HG02981 (cell line): ENCODE measurements at regions not wholly inside any gene's neighbourhood (a gene's known extent, or its start where the extent isn't known, plus 50 kb on each side); places are given as distances from the start of the nearest gene placed in this dataset.
"Not testable (repeated sequence)": the region's sequence is repeated elsewhere in the genome, so short reads cannot be mapped to it uniquely, and the experiment has no call there.

Experiments
- ATAC-seq: cut with Tn5 transposase; IDR thresholded peaks from one replicate; pipeline ENCODE4 v1.9.1; 2021; ENCODE audit warnings: mild to moderate bottlenecking, moderate library complexity; ENCODE audit not compliant: unreplicated experiment

DNA sequence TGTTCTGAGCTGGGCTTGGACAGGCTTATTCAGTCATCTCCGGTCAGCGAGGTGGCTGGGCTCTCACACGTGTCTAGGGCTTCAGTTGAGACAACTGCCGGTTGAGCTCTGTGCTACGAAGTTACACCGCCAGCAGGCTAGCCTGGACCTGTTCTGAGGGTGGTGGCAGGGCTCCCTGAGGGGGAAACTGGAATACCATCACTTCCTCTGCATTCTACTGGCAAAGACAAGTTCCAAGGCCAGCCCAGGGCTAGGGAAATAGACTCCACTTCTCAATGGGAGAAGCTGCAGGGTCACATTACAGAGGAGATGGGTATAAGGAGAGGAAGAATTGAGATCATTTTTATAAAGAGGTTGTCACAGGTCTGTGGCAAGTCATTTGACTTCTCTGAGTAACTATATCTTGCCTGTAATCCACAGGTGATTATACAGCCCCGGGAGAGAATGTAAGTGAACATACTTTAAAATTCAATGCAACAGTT, 106.8 kb upstream of the IL12A start:
- no peak for ATAC-seq

GRCh38 chr3:159882367-159882766, 106.3 kb upstream of the IL12A start:
- no peak for ATAC-seq

DNA sequence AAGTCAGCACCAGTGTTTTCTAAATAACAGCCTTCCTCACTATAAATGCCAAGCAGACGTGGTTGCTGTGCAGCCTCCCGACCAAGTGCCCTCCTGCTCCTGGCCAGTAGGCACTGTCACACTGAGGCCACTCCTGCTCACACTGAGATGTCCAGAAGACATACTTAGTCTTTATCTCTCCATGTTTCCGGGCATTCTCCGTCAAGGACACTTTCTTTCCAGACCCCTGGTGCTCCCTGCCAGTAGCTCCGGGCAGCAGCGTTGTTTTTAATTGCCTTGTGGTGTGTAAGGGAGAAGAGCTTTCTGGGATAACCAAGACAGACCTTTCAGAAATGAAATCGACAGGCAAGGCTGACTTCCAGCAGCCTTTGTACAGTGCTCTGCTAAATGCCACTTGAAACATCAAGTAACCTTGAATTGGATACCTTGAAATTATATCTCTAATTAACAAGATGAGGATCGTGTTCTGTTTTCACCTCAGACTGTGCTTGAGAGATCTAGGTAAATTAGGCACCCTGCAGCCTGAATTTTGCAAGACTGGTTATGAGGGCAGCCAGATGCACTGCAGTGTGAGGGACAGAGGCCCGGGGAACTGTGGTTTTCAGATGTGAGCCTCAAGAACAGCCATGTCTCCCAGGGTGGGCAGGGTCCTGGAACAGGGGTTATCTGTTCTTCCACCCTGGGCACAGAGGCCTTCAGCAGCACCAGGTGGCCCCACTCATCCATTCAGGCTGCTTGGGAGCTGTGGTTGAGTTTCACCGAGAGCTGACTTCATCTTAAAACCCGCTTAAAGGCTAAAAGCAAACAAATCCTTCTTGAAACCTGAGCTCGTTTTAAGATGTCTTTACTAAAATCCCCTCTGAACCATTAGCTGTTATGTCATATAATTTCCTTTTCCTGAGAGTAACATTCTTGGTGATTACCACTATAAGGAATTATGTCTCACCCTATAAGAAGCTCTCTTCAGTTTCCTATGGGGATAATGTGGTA, 105.5 kb upstream of the IL12A start:
- no peak for ATAC-seq

GRCh38 chr3:159884661-159885402, 103.8 kb upstream of the IL12A start:
- ATAC-seq = no peak

- no peak for ATAC-seq
Measured at GRCh38 chr3:159886050-159886449, 102.6 kb upstream of the IL12A start.

GRCh38 chr3:159886530-159886929, 102.1 kb upstream of the IL12A start:
- not testable (repeated sequence) for ATAC-seq

GRCh38 chr3:159887168-159887567, 101.5 kb upstream of the IL12A start:
- ATAC-seq = no peak

GRCh38 chr3:159887911-159888310, 100.7 kb upstream of the IL12A start:
- ATAC-seq = no peak

GRCh38 chr3:159892171-159892795, 96.4 kb upstream of the IL12A start:
- no peak for ATAC-seq

GRCh38 chr3:159892801-159893200, 95.8 kb upstream of the IL12A start:
- no peak for ATAC-seq

DNA sequence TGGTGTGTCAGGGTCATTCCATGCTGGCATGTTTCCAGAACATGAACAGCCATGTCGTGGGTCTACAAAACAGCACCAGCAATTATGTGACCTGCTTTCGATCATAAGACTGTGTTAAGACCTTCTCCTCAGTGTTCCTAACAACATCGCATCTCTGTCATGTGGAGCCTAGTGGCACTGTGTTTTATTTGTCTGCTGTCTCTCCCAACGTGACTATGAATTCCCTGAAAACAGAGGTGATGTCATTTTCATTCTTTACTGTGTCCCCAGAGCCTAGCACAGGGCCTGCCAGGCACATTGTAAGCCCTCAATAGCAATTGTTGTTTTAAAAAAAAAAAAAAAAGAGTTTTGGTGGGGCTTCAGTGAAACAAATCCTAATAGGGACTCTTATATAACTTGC, 94.2 kb upstream of the IL12A start:
- no peak for ATAC-seq

- ATAC-seq = no peak
Measured at GRCh38 chr3:159895430-159895829, 93.2 kb upstream of the IL12A start.

GRCh38 chr3:159896543-159896942, 92.1 kb upstream of the IL12A start:
- ATAC-seq = no peak

DNA sequence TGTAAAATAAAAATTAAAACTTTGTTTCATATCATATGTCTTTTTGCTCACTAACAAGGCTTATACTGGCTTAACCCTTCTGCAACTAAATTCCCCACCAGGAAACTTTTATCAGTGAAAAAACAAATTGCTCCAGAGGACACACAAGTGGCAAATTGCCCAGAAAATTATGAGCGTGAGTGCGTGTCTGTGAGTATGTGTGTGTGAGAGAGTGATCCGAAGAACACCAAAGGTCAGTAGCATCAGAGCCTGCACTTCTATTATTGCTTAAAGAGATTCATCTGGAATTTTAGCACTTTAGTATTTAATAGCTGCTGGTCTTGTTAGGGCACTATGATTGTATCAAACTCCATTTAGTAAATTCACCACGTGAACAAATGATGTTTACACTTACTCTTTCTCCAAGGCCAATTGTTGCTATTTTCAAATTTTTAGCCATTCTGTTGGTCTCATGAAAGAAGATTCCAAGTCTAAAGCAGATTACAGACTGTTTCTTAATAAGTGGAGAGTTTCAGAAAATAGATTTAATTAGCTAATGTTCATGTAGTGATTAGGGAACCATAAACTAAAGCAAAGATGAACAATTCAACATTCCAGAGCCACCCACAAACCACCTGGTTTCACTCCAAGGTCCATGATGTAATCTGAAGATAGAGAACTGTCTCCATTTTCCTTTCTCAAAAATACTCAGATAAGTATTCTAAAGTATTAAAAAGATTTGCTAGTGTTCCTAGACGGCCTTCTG, 91.1 kb upstream of the IL12A start:
- ATAC-seq = no peak

GRCh38 chr3:159898147-159898546, 90.5 kb upstream of the IL12A start:
- ATAC-seq = no peak

DNA sequence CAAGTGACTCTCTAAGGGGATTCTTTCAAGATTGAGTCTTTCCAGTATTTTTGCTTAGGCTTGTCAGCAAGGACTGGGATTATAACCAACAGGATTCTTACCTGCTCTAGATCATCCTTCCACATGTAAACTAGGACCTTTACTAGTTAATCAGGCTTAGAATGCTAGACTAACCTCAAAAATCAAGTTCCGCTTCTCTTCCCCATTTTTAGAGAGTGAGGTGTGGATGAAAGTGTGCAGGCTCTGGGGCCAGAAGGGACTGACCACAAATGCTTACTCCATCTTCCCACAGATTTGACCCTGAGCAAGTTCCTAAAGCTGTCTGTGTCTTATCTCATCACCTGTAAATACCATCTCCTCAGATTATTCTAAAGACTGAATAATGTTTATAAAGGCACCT, 89.5 kb upstream of the IL12A start:
- ATAC-seq = no peak

DNA sequence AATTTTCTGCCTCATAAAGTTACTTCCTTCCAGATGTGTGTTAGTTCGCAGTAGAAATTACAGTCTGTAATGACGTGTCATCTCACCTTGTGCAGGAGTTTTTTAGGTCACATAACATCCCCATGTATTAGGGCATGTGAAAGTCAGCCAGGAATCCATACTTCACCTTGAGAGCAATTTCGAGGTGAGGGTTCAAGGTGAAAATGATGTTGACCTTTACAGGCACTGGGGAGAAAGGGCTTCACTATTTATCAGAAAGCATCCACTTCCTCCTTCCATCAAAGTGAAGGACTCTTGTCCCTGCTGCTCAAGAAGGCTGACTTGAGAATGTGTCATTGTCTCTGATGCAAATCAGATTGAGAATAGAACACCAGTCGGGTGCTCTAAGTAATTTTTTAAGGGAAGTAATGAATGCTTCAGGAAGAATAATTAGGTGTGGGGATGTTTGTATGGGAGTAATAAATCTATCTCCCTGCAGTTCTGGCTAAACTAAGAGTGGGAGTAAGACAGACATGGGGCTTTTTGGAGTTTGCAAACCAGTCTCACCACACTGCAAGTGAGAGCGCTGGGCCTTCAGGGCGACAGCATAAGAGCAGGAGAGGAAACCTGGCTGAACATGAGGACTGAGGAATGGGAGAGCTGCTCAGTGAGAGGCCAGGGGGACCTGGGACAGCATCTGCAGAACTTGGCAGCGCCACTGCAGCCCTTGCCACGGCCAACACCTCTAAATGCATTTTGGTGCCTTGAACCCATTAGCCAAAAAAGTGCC, 85.9 kb upstream of the IL12A start:
- peak; percentile 60 for ATAC-seq

DNA sequence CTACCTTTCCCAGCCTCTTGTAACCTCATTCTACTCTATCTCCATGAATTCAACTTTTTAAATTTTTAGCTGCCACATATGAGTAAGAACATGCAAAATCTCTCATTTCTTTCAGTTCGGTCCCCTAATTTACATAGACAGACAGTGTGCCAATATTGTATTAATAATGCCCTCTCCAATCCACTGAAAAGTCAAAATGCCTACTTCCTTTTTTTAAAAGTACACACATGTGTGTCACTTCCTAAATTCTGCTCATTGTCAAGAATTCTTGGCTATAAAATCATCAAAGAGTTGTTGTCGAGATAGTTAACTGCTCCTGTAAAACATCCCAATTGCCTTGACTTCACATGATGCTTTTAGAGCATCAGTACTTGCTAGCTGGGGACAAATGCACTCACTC, 84.2 kb upstream of the IL12A start:
- ATAC-seq = peak; percentile 41

- no peak for ATAC-seq
Measured at GRCh38 chr3:159904911-159905310, 83.7 kb upstream of the IL12A start.

DNA sequence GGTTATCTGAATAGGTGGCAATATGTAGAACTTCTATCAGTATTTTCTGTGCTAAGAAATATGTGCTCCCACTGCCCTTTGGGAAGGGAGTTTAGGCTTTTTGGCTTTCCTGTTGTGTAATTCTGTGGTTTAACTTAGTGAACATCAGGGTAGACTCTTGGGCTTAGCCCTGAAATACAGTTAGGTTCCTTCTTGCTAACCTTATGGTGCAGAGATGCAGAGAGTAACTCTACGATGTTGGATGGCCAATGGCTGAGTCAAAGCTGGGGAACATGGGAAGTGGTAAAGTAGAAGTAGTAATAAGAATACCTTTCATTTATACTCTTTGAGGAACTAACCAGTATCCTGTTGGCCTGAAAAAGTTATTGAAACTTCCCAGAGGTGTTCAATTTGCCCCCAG, 80.8 kb upstream of the IL12A start:
- ATAC-seq = no peak
